PC-3 (cell line): ENCODE measurements at regions not wholly inside any gene's neighbourhood (a gene's known extent, or its start where the extent isn't known, plus 50 kb on each side); places are given as distances from the start of the nearest gene placed in this dataset.

ENCODE experiments used
- ATAC-seq: fragments of 200-7000 bp; cut with Tn5 transposase; 2 replicates; pipeline ENCODE4 v1.9.1; 2020; ENCODE audit warnings: mild to moderate bottlenecking, moderate library complexity
- BruUV-seq: library from RNA; stranded (reverse); fragments of 400-500 nt; replicated peaks from 2 replicates; lab custom pipeline; 2021; lab: Mats Ljungman, UMichigan
- CTCF ChIA-PET: fragments of 300-600 bp; sonication (Branson Sonifier 250); formaldehyde crosslinking; loops from one replicate; lab custom pipeline; 2022; ENCODE audit warnings: antibody characterized with exemption; lab: Charles Lee
- POLR2A ChIA-PET: fragments of 300-600 bp; sonication (Branson Sonifier 250); formaldehyde crosslinking; loops from one replicate; lab custom pipeline; 2022; ENCODE audit warnings: antibody characterized with exemption; ENCODE audit not compliant: unreplicated experiment; lab: Charles Lee
- DNase-seq: peaks from one replicate; pipeline ENCODE4 v3.0.0-alpha.2; 2015
- H2AFZ ChIP-seq: fragments of 300-600 bp; sonication (generic); 2 replicates; pipeline ENCODE4 v1.6.0; 2016; ENCODE audit warnings: antibody characterized with exemption, low read length
- H3F3A ChIP-seq: fragments of 300-600 bp; sonication (generic); one replicate; pipeline ENCODE4 v1.6.0; 2017; ENCODE audit warnings: antibody characterized with exemption, low read length, control low read depth, mild to moderate bottlenecking; ENCODE audit not compliant: unreplicated experiment
- H3K27ac ChIP-seq: fragments of 300-600 bp; sonication (generic); 2 replicates; pipeline ENCODE4 v1.5.1; 2016; ENCODE audit warnings: mild to moderate bottlenecking, low read length
- H3K27me3 ChIP-seq: fragments of 300-600 bp; sonication (generic); 2 replicates; pipeline ENCODE4 v1.6.1; 2016; ENCODE audit warnings: low read length, mixed read lengths
- H3K36me3 ChIP-seq: fragments of 300-600 bp; sonication (generic); 2 replicates; pipeline ENCODE4 v1.6.1; 2016; ENCODE audit warnings: low read depth, mixed run types, low read length, mixed read lengths
- H3K4me1 ChIP-seq: fragments of 300-600 bp; sonication (generic); 2 replicates; pipeline ENCODE4 v1.5.1; 2016; ENCODE audit warnings: low read length; ENCODE audit not compliant: insufficient read depth
- H3K4me2 ChIP-seq: fragments of 300-600 bp; sonication (generic); 2 replicates; pipeline ENCODE4 v1.6.0; 2016; ENCODE audit warnings: low read length
- H3K4me3 ChIP-seq: fragments of 300-600 bp; sonication (generic); 2 replicates; pipeline ENCODE4 v1.5.1; 2016; ENCODE audit warnings: mild to moderate bottlenecking, low read length, mixed read lengths
- H3K79me2 ChIP-seq: fragments of 300-600 bp; sonication (generic); 2 replicates; pipeline ENCODE4 v1.6.1; 2017; ENCODE audit warnings: low read length, mixed read lengths
- H3K9ac ChIP-seq: fragments of 300-600 bp; sonication (generic); 2 replicates; pipeline ENCODE4 v1.6.0; 2016; ENCODE audit warnings: mild to moderate bottlenecking, low read length
- H3K9me2 ChIP-seq: fragments of 300-600 bp; sonication (generic); replicated peaks from 2 replicates; pipeline ENCODE4 v1.6.1; 2016; ENCODE audit warnings: mixed run types, low read length, mixed read lengths
- H3K9me3 ChIP-seq: fragments of 300-600 bp; sonication (generic); 2 replicates; pipeline ENCODE4 v1.6.1; 2016; ENCODE audit warnings: low read length, mixed read lengths
- H4K20me1 ChIP-seq: fragments of 300-600 bp; sonication (generic); 2 replicates; pipeline ENCODE4 v1.6.1; 2016; ENCODE audit warnings: low read length, mixed read lengths
- EZH2 ChIP-seq: fragments of 300-600 bp; sonication (generic); IDR thresholded peaks from one replicate; pipeline ENCODE4 v1.6.1; 2017; ENCODE audit warnings: antibody characterized with exemption, mild to moderate bottlenecking, low read length; ENCODE audit not compliant: unreplicated experiment
- EZH2phosphoT487 ChIP-seq: fragments of 300-600 bp; sonication (generic); IDR thresholded peaks from 2 replicates; pipeline ENCODE4 v1.6.1; 2018; ENCODE audit warnings: mild to moderate bottlenecking, antibody characterized with exemption, low read length, borderline replicate concordance
- intact Hi-C: fragments of 100-400 bp; cut with micrococcal nuclease; formaldehyde crosslinking; loops from 2 replicates; pipeline ENCODE4 v1.9.0; 2023
- TF ChIP-seq, protein P1 (sequence below): fragments of 300-600 bp; sonication (generic); conservative IDR thresholded peaks from 2 replicates; pipeline ENCODE4 v1.5.1; 2017; ENCODE audit warnings: antibody characterized with exemption, low read depth, mild to moderate bottlenecking, low read length

DNA sequence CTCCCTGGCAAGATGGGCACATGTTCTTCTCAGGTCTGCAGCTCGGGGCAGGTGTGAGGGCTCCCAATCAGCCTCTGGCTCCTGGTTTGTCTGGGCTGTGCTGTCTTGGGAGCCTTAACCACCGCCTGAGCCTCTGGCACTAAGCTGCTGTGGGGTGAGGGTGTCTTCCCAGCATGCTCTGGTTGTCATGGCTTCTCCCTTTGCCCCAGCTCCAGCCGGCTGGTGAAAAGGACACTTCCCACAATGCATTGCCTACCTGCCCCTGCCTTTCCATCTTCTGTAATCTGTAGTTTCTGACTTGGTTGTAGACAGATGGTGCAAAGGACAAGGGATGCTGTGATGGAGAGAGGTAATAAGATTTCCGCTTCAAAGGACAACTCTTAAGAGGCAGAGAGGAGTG is 295.3 kb downstream of the TLE3 start:
- Histone ChIP-seq H3K4me3 (no peak overlapping the region), H4K20me1 (no peaks in the 10 kb centered on the region), H3K27me3 (no peaks in the 10 kb centered on the region), H3K9me2 (no peaks in the 10 kb centered on the region), H3K4me1 (peaks cover 15% of the 10 kb centered on the region; the same call in 1 of the 2 replicates), H2AFZ (no peak overlapping the region), H3K79me2 (no peaks in the 10 kb centered on the region), H3K9ac (no peak overlapping the region), H3F3A (no peaks in the 10 kb centered on the region), H3K27ac (no peak overlapping the region), H3K4me2 (no peak overlapping the region), H3K36me3 (no peaks in the 10 kb centered on the region), H3K9me3 (no peaks in the 10 kb centered on the region)
- ATAC-seq (no peak), DNase-seq (no peak)
- intact Hi-C loops, result no loop called here
- no TSS peak for BruUV-seq
- TF ChIP-seq EZH2phosphoT487, result no peak
- TF ChIP-seq EZH2, result no peak
- TF ChIP-seq, protein P1, sequence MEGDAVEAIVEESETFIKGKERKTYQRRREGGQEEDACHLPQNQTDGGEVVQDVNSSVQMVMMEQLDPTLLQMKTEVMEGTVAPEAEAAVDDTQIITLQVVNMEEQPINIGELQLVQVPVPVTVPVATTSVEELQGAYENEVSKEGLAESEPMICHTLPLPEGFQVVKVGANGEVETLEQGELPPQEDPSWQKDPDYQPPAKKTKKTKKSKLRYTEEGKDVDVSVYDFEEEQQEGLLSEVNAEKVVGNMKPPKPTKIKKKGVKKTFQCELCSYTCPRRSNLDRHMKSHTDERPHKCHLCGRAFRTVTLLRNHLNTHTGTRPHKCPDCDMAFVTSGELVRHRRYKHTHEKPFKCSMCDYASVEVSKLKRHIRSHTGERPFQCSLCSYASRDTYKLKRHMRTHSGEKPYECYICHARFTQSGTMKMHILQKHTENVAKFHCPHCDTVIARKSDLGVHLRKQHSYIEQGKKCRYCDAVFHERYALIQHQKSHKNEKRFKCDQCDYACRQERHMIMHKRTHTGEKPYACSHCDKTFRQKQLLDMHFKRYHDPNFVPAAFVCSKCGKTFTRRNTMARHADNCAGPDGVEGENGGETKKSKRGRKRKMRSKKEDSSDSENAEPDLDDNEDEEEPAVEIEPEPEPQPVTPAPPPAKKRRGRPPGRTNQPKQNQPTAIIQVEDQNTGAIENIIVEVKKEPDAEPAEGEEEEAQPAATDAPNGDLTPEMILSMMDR, result no peak
- POLR2A ChIA-PET, result no interaction called here
- CTCF ChIA-PET, result no interaction called here

DNA sequence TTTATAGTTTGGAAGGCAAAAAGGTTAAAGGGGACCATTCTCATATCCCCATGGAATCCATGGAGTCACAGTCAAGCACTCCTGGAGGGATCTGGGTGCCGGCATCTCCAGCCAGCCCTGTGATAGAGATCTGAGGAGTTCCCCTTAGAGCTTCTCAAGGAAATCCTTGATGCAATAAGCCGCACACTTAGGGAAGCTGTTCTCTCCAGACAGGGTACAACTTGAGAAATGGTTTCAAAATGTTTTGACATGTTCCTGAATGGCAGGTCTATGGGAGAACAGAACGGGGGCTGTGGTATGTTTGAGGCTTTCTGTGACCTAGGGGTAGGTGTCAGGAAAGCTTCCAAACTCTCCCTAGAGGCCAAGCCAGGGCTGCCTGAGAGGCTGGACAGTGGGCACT is 292.9 kb downstream of the TLE3 start:
- POLR2A ChIA-PET, result no interaction called here
- no peak for ATAC-seq
- Histone ChIP-seq H3K4me1 (peaks cover 12% of the 10 kb centered on the region; the same call in 1 of the 2 replicates), H3K27ac (no peak overlapping the region), H3F3A (no peaks in the 10 kb centered on the region), H3K9me2 (no peaks in the 10 kb centered on the region), H3K4me2 (no peak overlapping the region), H3K36me3 (no peaks in the 10 kb centered on the region), H3K9me3 (no peaks in the 10 kb centered on the region), H3K9ac (no peak overlapping the region), H3K4me3 (no peak overlapping the region), H3K79me2 (no peaks in the 10 kb centered on the region), H3K27me3 (no peaks in the 10 kb centered on the region), H2AFZ (no peak overlapping the region), H4K20me1 (no peaks in the 10 kb centered on the region)
- intact Hi-C loops, result no loop called here
- TF ChIP-seq, protein P1, result no peak
- no peak for TF ChIP-seq EZH2
- no peak for TF ChIP-seq EZH2phosphoT487
- CTCF ChIA-PET, result no interaction called here
- DNase-seq, result no peak
- BruUV-seq, result no TSS peak

DNA sequence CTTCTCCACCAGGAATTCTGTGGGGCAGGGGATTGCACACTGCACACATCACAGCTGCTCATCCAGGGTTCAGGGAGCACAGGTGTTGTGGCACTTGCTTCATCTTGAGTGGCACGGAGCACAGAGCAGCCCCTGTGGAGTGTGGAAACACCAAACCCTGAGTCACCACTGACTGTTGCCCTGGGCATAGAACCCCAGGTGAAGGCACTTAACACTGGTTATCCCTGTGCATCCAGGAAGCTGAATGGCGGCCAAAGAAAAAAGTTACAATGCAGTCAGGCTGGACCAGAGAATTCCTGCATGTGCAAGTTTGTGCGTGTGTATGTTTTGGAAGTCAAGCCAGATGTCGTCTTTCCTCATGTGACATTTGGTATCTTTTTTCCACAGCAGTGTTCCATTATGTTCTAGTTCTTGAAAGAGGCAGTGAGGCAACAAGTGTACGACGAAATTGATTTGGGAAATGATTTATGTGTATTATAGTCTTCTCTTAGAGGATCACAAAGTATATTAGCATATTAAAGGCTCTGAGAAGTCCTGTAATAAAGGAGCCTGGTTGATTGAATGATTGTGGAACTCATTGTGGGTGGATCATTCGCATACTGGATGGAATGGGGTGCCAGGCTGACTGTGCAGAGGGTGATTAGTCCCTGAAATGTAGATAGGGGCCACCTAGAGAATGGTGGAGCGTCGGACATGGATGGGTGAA is 292.3 kb downstream of the TLE3 start:
- H3K79me2 ChIP-seq, result no peaks in the 10 kb centered on the region
- no peak overlapping the region for H3K4me2 ChIP-seq
- H3K4me1 ChIP-seq, result peaks cover 12% of the 10 kb centered on the region; the same call in 1 of the 2 replicates
- no peaks in the 10 kb centered on the region for H4K20me1 ChIP-seq
- no peak overlapping the region for H3K9ac ChIP-seq
- no peak for ATAC-seq
- H3K27me3 ChIP-seq, result no peaks in the 10 kb centered on the region
- intact Hi-C loops, result no loop called here
- H3F3A ChIP-seq, result no peaks in the 10 kb centered on the region
- CTCF ChIA-PET, result no interaction called here
- no peaks in the 10 kb centered on the region for H3K9me2 ChIP-seq
- TF ChIP-seq EZH2phosphoT487, result no peak
- TF ChIP-seq, protein P1, result no peak
- TF ChIP-seq EZH2, result no peak
- no TSS peak for BruUV-seq
- H3K9me3 ChIP-seq, result no peaks in the 10 kb centered on the region
- no peak overlapping the region for H3K4me3 ChIP-seq
- peak; percentile 57 for DNase-seq
- no peak overlapping the region for H3K27ac ChIP-seq
- H3K36me3 ChIP-seq, result no peaks in the 10 kb centered on the region
- no peak overlapping the region for H2AFZ ChIP-seq
- POLR2A ChIA-PET, result no interaction called here
